C4-2B (cell line): ENCODE measurements at regions not wholly inside any gene's neighbourhood (a gene's known extent, or its start where the extent isn't known, plus 50 kb on each side); places are given as distances from the start of the nearest gene placed in this dataset.

ENCODE experiments used
- H3K27ac ChIP-seq: fragments of 450-650 bp; 2 replicates; pipeline ENCODE4 v1.5.1; 2017
- CTCF ChIP-seq: fragments of 450-650 bp; conservative IDR thresholded peaks from 2 replicates; pipeline ENCODE4 v1.5.1; 2017; ENCODE audit warnings: mild to moderate bottlenecking
- ZFX ChIP-seq: fragments of 450-650 bp; IDR thresholded peaks from 2 replicates; pipeline ENCODE4 v1.6.1; 2017

DNA sequence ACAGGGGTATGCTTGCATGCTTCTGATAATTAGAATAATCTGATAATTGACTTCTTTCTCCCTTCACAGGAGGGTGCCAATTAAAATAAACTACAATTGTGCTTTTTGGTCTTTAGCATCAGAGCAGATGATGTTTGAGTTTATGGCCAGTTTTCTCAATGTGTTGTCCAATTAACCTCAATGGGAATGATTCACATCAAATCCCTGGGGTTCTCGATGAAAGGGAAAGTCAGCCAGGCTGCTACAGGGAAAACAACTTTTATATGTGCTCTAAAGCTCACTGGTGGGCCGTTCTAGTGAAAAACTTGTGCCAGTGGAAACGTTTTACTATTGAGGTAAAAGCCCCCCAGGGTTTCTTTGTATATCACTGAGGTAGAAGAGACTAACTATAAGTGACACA, 887.3 kb upstream of the CRIM1 start:
- TF ChIP-seq CTCF (no peak), ZFX (no peak)
- H3K27ac ChIP-seq = no peak overlapping the region

- no peak for TF ChIP-seq ZFX
- H3K27ac ChIP-seq = no peak overlapping the region
These were observed 891.6 kb upstream of the CRIM1 start for GRCh38 chr2:35463805-35464596.

DNA sequence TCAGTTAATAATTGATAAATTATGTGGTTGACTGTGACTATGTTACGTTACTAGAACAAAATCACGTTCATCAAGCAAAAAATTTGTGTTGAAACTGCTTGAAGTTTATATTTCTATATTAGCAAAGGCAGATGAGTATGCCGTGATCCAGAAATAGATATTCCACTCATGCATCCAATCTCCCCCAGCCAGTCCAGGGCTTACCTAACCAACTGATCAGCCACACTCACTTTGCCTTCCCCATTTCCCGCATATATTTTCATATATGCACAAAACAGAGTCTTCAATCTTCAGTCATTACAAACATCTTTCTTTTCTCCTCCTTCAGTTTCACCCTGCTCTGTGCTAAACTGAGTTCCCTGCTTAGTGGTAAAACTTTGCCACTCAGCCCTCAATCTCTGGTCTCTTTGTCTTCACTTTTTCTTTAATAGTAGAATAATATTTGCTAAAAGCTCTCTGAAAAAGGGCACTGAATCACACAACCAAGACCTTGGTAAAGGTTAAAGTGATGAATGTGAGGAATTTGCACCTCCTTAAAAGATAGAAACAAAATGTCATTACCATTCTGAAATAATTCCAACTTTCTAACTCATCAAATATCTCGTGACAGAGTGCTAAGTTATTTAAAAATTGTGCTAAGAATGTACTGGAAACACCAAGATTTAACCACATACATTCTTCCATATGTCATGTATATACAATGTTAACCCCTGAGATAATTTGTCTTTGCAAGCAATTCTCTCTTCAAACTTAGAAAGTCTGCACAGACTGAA, 893.2 kb upstream of the CRIM1 start:
- TF ChIP-seq CTCF = no peak
- no peak for TF ChIP-seq ZFX
- H3K27ac ChIP-seq = peak overlapping the region; percentile 58; the same call in 1 of the 2 replicates

DNA sequence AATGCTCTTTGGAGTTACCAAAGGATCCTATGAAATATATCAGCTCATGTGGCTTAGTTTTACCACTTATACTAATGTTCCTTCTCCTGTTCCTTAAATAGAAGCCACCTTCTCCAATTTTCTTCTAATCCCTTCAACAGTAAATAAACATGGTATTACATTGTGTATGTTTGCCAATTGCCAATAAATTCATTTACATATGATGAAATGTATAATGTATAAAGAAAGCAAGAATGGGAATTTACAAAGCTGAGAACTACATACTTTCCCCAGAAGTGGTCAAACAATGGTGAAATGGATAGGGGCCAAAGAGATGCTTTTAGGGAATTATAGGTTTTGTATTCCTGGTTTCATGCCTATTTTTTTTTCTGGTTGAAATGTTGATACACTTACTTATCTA, 894.2 kb upstream of the CRIM1 start:
- TF ChIP-seq ZFX (no peak), CTCF (no peak)
- H3K27ac ChIP-seq = no peak overlapping the region

DNA sequence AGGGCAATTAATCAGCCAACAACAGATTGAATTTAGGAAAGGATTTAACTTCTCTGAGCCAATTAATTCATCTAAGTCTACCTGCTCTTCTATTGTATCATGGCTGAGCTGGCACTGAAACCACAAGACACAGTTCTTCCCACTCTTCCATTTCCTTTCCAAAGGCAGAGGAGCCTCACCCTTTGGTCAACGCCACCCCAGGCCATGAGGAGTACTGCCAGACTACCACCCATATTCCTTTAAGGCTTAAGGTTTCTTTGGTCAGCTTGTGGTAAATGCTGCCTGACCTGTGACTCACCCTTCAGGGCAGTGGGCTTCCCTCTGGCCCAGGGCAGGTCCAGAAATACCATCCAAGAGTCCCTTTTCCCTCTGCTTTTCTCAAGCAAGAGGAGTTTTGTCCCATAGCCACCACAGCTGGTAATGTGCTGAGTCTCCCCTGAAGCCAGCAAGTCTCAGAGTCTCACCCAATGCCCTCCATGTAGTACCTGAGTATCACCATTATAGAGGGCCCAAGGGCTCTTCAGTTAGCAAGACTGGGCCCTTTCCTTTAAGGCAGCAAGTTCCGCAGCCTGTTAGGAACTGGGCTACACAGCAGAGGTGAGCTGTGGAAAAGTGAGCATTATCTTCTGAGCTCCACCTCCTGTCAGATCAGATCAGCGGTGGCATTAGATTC, 900.5 kb upstream of the CRIM1 start:
- no peak overlapping the region for H3K27ac ChIP-seq
- no peak for TF ChIP-seq ZFX
- TF ChIP-seq CTCF = peak; percentile 25; the same call in 1 of the 2 replicates

DNA sequence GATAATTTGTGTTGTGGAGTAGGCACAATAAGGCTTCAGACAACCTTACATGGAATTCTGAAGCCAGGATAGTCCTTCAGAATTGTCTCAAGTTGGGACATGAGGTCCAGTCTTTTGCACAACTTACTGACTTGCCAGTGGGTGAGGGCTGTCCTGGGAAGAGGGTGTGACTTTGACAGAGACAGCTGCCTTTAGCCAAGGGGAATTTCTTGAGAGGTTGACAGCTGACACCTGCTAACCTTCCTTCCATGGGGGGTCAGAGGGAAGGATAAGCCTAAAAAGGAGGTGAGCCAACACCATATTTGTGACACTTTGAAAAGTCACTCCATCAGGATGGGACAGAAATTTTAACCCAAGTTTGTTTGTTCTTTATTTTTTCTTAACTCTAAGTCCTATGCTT, 907.8 kb upstream of the CRIM1 start:
- TF ChIP-seq ZFX (no peak), CTCF (no peak)
- H3K27ac ChIP-seq = no peak overlapping the region

- no peak overlapping the region for H3K27ac ChIP-seq
- TF ChIP-seq ZFX (no peak), CTCF (no peak)
These were observed 908.4 kb upstream of the CRIM1 start for GRCh38 chr2:35447215-35447614.
